ENCODE measurements at regions not wholly inside any gene's neighbourhood (a gene's known extent, or its start where the extent isn't known, plus 50 kb on each side); places are given as distances from the start of the nearest gene placed in this dataset.
"Not testable (repeated sequence)": the region's sequence is repeated elsewhere in the genome, so short reads cannot be mapped to it uniquely, and the experiment has no call there.

GRCh38 chr3:139127101-139127500 lies 82.4 kb upstream of the PRR23C start:
- H3K36me3 ChIP-seq (ENCODE audit: insufficient read depth, low read length), result no peaks in the 10 kb centered on the region
- no peak overlapping the region for H2AFZ ChIP-seq (ENCODE audit: low read length)
- no peak overlapping the region for H3K4me2 ChIP-seq (ENCODE audit: low read length)
- no peaks in the 10 kb centered on the region for H3F3A ChIP-seq (ENCODE audit: insufficient read depth, low read length)
- H3K27ac ChIP-seq (ENCODE audit: low read depth, low read length, poor library complexity, severe bottlenecking), result no peak overlapping the region
- H3K9me2 ChIP-seq (ENCODE audit: low read depth, low read length), result no peaks in the 10 kb centered on the region
- no peaks in the 10 kb centered on the region for H3K9me3 ChIP-seq (ENCODE audit: low read length)
- H3K9ac ChIP-seq (ENCODE audit: low read length), result no peak overlapping the region
- H3K4me3 ChIP-seq (ENCODE audit: low read depth, low read length, poor library complexity, severe bottlenecking), result no peak overlapping the region
- H3K27me3 ChIP-seq (ENCODE audit: insufficient read depth, low read length), result no peaks in the 10 kb centered on the region
- TF ChIP-seq EZH2 (IDR thresholded peaks at IDR 0.05; ENCODE audit: borderline replicate concordance, low read length) (no peak), CTCF (IDR thresholded peaks at IDR 0.05; ENCODE audit: low read length) (no peak)
- no peaks in the 10 kb centered on the region for H3K4me1 ChIP-seq (ENCODE audit: insufficient read depth, low read length, severe bottlenecking)
- H3K79me2 ChIP-seq (ENCODE audit: insufficient read depth, low read length), result no peaks in the 10 kb centered on the region
- no peaks in the 10 kb centered on the region for H4K20me1 ChIP-seq (ENCODE audit: insufficient read depth, low read length)

DNA sequence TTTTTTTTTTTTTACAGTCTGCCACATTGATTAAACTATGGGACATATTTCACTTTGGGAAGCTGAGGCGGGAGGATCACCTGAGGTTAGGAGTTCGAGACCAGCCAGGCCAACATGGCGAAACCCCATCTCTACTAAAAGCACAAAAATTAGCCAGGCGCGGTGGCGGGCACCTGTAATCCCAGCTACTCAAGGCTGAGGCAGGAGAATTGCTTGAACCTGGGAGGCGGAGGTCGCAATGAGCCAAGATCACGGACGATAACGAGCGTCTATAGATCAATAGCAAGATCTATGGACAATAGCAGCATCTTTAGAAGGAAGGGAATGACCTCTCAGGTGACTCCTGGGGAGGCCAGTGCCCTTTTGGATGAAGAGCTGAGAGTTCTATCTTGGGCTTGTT lies 82.9 kb upstream of the PRR23C start:
- not testable (repeated sequence) for H3K36me3 ChIP-seq (ENCODE audit: insufficient read depth, low read length); H3K9ac ChIP-seq (ENCODE audit: low read length); H3K27me3 ChIP-seq (ENCODE audit: insufficient read depth, low read length); H2AFZ ChIP-seq (ENCODE audit: low read length); H3F3A ChIP-seq (ENCODE audit: insufficient read depth, low read length); H3K4me3 ChIP-seq (ENCODE audit: low read depth, low read length, poor library complexity, severe bottlenecking); H3K9me3 ChIP-seq (ENCODE audit: low read length); H4K20me1 ChIP-seq (ENCODE audit: insufficient read depth, low read length); H3K27ac ChIP-seq (ENCODE audit: low read depth, low read length, poor library complexity, severe bottlenecking); H3K79me2 ChIP-seq (ENCODE audit: insufficient read depth, low read length); H3K4me2 ChIP-seq (ENCODE audit: low read length); H3K4me1 ChIP-seq (ENCODE audit: insufficient read depth, low read length, severe bottlenecking); H3K9me2 ChIP-seq (ENCODE audit: low read depth, low read length)

DNA sequence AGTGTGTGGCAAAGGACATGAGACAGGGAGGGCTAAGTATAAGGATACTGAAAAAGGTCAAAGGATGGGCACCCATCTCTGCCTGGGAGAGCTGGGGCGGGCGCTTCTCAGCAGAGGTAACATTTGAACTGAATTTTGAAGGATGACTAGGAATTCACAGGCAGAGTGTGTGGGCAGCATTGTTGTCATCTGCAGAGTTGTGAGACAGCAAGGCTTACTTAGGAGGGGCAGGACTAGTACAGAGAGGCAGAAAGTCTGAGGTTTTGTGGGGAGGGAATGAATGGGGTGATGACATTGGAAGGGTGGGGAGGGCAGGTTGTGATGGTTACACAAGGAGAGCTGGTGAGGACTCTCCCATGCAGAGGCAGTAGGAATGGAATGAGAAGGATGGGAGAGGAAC lies 84.1 kb upstream of the PRR23C start:
- no peak for TF ChIP-seq EZH2 (IDR thresholded peaks at IDR 0.05; ENCODE audit: borderline replicate concordance, low read length)
- no peak for TF ChIP-seq CTCF (IDR thresholded peaks at IDR 0.05; ENCODE audit: low read length)
- Histone ChIP-seq H4K20me1 (ENCODE audit: insufficient read depth, low read length) (no peaks in the 10 kb centered on the region), H3K9ac (ENCODE audit: low read length) (no peak overlapping the region), H3K4me3 (ENCODE audit: low read depth, low read length, poor library complexity, severe bottlenecking) (no peak overlapping the region), H3K36me3 (ENCODE audit: insufficient read depth, low read length) (no peaks in the 10 kb centered on the region), H3K4me2 (ENCODE audit: low read length) (no peak overlapping the region), H3K79me2 (ENCODE audit: insufficient read depth, low read length) (no peaks in the 10 kb centered on the region), H2AFZ (ENCODE audit: low read length) (no peak overlapping the region), H3K27ac (ENCODE audit: low read depth, low read length, poor library complexity, severe bottlenecking) (no peak overlapping the region), H3K4me1 (ENCODE audit: insufficient read depth, low read length, severe bottlenecking) (no peaks in the 10 kb centered on the region), H3K27me3 (ENCODE audit: insufficient read depth, low read length) (no peaks in the 10 kb centered on the region), H3K9me2 (ENCODE audit: low read depth, low read length) (no peaks in the 10 kb centered on the region), H3F3A (ENCODE audit: insufficient read depth, low read length) (no peaks in the 10 kb centered on the region), H3K9me3 (ENCODE audit: low read length) (no peaks in the 10 kb centered on the region)

DNA sequence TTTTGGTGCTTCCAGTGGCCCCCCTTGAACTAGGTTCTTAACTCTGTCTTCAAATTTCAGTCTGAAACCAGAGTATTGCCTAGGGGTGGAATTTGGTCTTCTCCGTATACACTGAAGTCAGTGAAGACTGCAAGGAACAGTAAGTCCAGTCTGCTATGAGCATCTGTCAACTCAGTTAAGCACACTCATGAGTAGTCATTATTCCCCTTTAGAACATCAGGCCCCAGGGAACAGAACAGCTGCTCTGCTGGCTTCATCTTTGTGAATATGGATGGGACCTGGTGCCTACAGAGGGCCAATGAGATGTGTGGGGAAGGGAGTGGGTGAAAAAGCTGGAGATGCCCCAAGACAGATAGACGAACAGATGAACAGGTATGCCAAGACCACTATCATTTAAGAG lies 85.2 kb upstream of the PRR23C start:
- Histone ChIP-seq H4K20me1 (ENCODE audit: insufficient read depth, low read length) (no peaks in the 10 kb centered on the region), H3K79me2 (ENCODE audit: insufficient read depth, low read length) (no peaks in the 10 kb centered on the region), H3K36me3 (ENCODE audit: insufficient read depth, low read length) (no peaks in the 10 kb centered on the region), H3K27me3 (ENCODE audit: insufficient read depth, low read length) (no peaks in the 10 kb centered on the region), H3K9ac (ENCODE audit: low read length) (no peak overlapping the region), H3K4me1 (ENCODE audit: insufficient read depth, low read length, severe bottlenecking) (no peaks in the 10 kb centered on the region), H2AFZ (ENCODE audit: low read length) (no peak overlapping the region), H3K4me3 (ENCODE audit: low read depth, low read length, poor library complexity, severe bottlenecking) (no peak overlapping the region), H3K9me3 (ENCODE audit: low read length) (no peaks in the 10 kb centered on the region), H3K27ac (ENCODE audit: low read depth, low read length, poor library complexity, severe bottlenecking) (no peak overlapping the region), H3K9me2 (ENCODE audit: low read depth, low read length) (no peaks in the 10 kb centered on the region), H3F3A (ENCODE audit: insufficient read depth, low read length) (no peaks in the 10 kb centered on the region), H3K4me2 (ENCODE audit: low read length) (no peak overlapping the region)
- TF ChIP-seq CTCF (IDR thresholded peaks at IDR 0.05; ENCODE audit: low read length) (no peak), EZH2 (IDR thresholded peaks at IDR 0.05; ENCODE audit: borderline replicate concordance, low read length) (no peak)
